Activated CD4-positive, CD25-positive, alpha-beta regulatory T cell treated with anti-CD3 and anti-CD28 coated beads, Interleukin-2, amount 50 U/mL, for 24 hours (primary cell): ENCODE measurements at regions not wholly inside any gene's neighbourhood (a gene's known extent, or its start where the extent isn't known, plus 50 kb on each side); places are given as distances from the start of the nearest gene placed in this dataset.
A peak's percentile ranks its signal among the peaks of the same experiment; 100 is the strongest.
"Not testable (repeated sequence)": the region's sequence is repeated elsewhere in the genome, so short reads cannot be mapped to it uniquely, and the experiment has no call there.

Source experiments
- ATAC-seq, 2 donors: fragments of 150-1000 bp; cut with Tn5 transposase; one replicate each; pipeline ENCODE4 v1.10.0; 2021; ENCODE audit warnings: mild to moderate bottlenecking in 1 of 2, moderate library complexity in 1 of 2

- no peak for ATAC-seq
Observed at GRCh38 chr6:16902502-16902901, 141.2 kb upstream of the ATXN1 start.

GRCh38 chr6:16901782-16902181, 140.5 kb upstream of the ATXN1 start:
- no peak for ATAC-seq

GRCh38 chr6:16901306-16901705, 140.0 kb upstream of the ATXN1 start:
- ATAC-seq: no peak

GRCh38 chr6:16898640-16899396, 137.6 kb upstream of the ATXN1 start:
- no peak for ATAC-seq

GRCh38 chr6:16897669-16898068, 136.4 kb upstream of the ATXN1 start:
- ATAC-seq: no peak

- no peak for ATAC-seq
Observed at GRCh38 chr6:16894301-16894700, 133.0 kb upstream of the ATXN1 start.

GRCh38 chr6:16891110-16891509, 129.8 kb upstream of the ATXN1 start:
- ATAC-seq: not testable (repeated sequence)

- no peak for ATAC-seq
Observed at GRCh38 chr6:16885411-16886160, 124.3 kb upstream of the ATXN1 start.

GRCh38 chr6:16884526-16884925, 123.3 kb upstream of the ATXN1 start:
- no peak for ATAC-seq

GRCh38 chr6:16883414-16883813, 122.2 kb upstream of the ATXN1 start:
- ATAC-seq: no peak

- no peak for ATAC-seq
Observed at GRCh38 chr6:16882230-16882629, 121.0 kb upstream of the ATXN1 start.

- ATAC-seq: not testable (repeated sequence)
Observed at GRCh38 chr6:16876852-16877251, 115.6 kb upstream of the ATXN1 start.

GRCh38 chr6:16876201-16876600, 114.9 kb upstream of the ATXN1 start:
- no peak for ATAC-seq

- ATAC-seq: no peak
Observed at GRCh38 chr6:16873698-16874097, 112.4 kb upstream of the ATXN1 start.

GRCh38 chr6:16872543-16873235, 111.4 kb upstream of the ATXN1 start:
- no peak for ATAC-seq

GRCh38 chr6:16871047-16871446, 109.8 kb upstream of the ATXN1 start:
- ATAC-seq: no peak

- ATAC-seq: no peak
Observed at GRCh38 chr6:16868968-16869367, 107.7 kb upstream of the ATXN1 start.

GRCh38 chr6:16857969-16858592, 96.8 kb upstream of the ATXN1 start:
- ATAC-seq: no peak

GRCh38 chr6:16855460-16855859, 94.2 kb upstream of the ATXN1 start:
- no peak for ATAC-seq

GRCh38 chr6:16854986-16855385, 93.7 kb upstream of the ATXN1 start:
- ATAC-seq: no peak

GRCh38 chr6:16852671-16853070, 91.4 kb upstream of the ATXN1 start:
- ATAC-seq: no peak

- peak; percentile 43 to 51 for ATAC-seq
Observed at GRCh38 chr6:16851758-16852157, 90.5 kb upstream of the ATXN1 start.

GRCh38 chr6:16851044-16851540, 89.8 kb upstream of the ATXN1 start:
- ATAC-seq: no peak
